AG04449 (cell line): ENCODE measurements at regions not wholly inside any gene's neighbourhood (a gene's known extent, or its start where the extent isn't known, plus 50 kb on each side); places are given as distances from the start of the nearest gene placed in this dataset.

Experiments
- CTCF ChIA-PET: fragments of 350-600 bp; formaldehyde crosslinking; extraction: SDS; loops from one replicate; lab custom pipeline; 2021; ENCODE audit warnings: antibody characterized with exemption; lab: Yijun Ruan, JAX
- POLR2A ChIA-PET: fragments of 400-600, 350-600 bp; formaldehyde crosslinking; extraction: SDS; loops from one replicate; lab custom pipeline; 2020; ENCODE audit warnings: antibody characterized with exemption, inconsistent platforms; lab: Yijun Ruan, JAX
- DNase-seq: peaks from one replicate; pipeline ENCODE4 v3.0.0-alpha.2; 2010; ENCODE audit warnings: low read depth, low spot score
- H3K4me3 ChIP-seq: 2 replicates; pipeline ENCODE4 v1.5.1; 2011; ENCODE audit warnings: low read depth, mild to moderate bottlenecking, control low read depth, low read length
- CTCF ChIP-seq: IDR thresholded peaks from one replicate; pipeline ENCODE4 v1.5.1; 2011; ENCODE audit warnings: mild to moderate bottlenecking, moderate library complexity, low read length, control low read depth, inconsistent platforms; ENCODE audit not compliant: insufficient read depth; ENCODE audit errors: missing control alignments

DNA sequence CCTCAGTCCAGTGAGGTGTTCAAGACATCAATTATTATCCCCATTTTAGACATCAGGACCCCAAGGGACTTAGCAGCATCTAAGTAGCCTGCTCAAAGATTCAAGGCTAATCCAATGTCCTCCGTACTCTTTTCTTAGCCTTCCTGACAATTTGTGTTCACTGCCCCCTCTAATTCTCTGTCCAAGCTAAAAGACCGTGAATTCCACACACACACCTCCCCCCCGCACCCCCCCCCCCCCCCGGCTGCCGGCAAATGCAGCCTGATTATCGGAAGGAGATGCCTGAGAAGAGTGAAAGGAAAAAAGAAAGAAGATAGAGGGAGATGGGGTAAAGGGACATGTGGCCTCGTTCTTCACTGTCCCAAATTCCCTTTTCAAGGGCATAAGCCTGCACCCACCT is 58.1 kb upstream of the NLK start:
- ChIA-PET POLR2A (no interaction called here), CTCF (no interaction called here)
- no peak overlapping the region for H3K4me3 ChIP-seq
- DNase-seq = no peak
- no peak for TF ChIP-seq CTCF

- POLR2A ChIA-PET = no interaction called here
- TF ChIP-seq CTCF = no peak
- CTCF ChIA-PET = no interaction called here
- no peak for DNase-seq
- no peak overlapping the region for H3K4me3 ChIP-seq
Measured at GRCh38 chr17:27984816-27985215, 57.7 kb upstream of the NLK start.

DNA sequence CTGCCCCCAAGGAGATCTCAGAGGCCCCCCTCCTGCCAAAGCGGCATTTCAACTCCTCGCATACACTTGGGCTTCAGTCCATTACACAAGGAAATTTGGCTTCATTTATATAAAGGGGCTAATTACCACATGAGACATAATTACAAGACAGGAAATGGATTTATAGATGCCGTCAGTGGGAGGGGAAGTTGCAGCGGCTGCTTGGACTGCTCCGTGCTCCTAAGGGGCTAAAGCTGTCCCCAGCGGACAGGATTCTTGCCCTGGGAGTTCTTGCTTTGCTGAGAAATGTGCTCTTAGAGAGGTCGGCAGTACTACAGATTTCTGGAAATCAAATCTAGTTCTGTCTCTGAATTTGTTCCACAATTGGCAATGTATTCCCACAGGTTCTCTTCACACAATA is 57.2 kb upstream of the NLK start:
- ChIA-PET CTCF (no interaction called here), POLR2A (no interaction called here)
- no peak overlapping the region for H3K4me3 ChIP-seq
- no peak for TF ChIP-seq CTCF
- DNase-seq = no peak

GRCh38 chr17:27985736-27986399 is 56.6 kb upstream of the NLK start:
- CTCF ChIA-PET = no interaction called here
- no peak for TF ChIP-seq CTCF
- no peak overlapping the region for H3K4me3 ChIP-seq
- DNase-seq = no peak
- POLR2A ChIA-PET = no interaction called here

- no peak overlapping the region for H3K4me3 ChIP-seq
- no peak for TF ChIP-seq CTCF
- CTCF ChIA-PET = no interaction called here
- POLR2A ChIA-PET = no interaction called here
- no peak for DNase-seq
Measured at GRCh38 chr17:27986805-27987684, 55.4 kb upstream of the NLK start.

- CTCF ChIA-PET = no interaction called here
- H3K4me3 ChIP-seq = no peak overlapping the region
- no peak for TF ChIP-seq CTCF
- no peak for DNase-seq
- POLR2A ChIA-PET = no interaction called here
Measured at GRCh38 chr17:27989046-27989445, 53.4 kb upstream of the NLK start.
